HL-60 (cell line): ENCODE measurements at regions not wholly inside any gene's neighbourhood (a gene's known extent, or its start where the extent isn't known, plus 50 kb on each side); places are given as distances from the start of the nearest gene placed in this dataset.

ENCODE experiments used
- DNase-seq, 2 experiments: peaks; one replicate each; pipeline ENCODE4 v3.0.0-alpha.2; 2010 to 2020; ENCODE audit warnings: low read depth in 1 of 2, low spot score in 1 of 2
- H3K27ac ChIP-seq: fragments of 250-450 bp; sonication (Bioruptor Pico); replicated peaks from 2 replicates; pipeline ENCODE4 v1.5.1; 2020; ENCODE audit warnings: mild to moderate bottlenecking, moderate library complexity
- H3K27me3 ChIP-seq: fragments of 250-450 bp; sonication (Bioruptor Pico); 2 replicates; pipeline ENCODE4 v1.5.1; 2021; ENCODE audit warnings: mild to moderate bottlenecking, moderate library complexity; ENCODE audit not compliant: insufficient read depth, poor library complexity, severe bottlenecking
- H3K4me3 ChIP-seq: replicated peaks from 2 replicates; pipeline ENCODE4 v1.5.1; 2011; ENCODE audit warnings: mild to moderate bottlenecking, control low read depth, low read length; ENCODE audit not compliant: insufficient read depth
- CTCF ChIP-seq: IDR thresholded peaks from one replicate; pipeline ENCODE4 v1.5.1; 2011; ENCODE audit warnings: low read length, control low read depth, inconsistent platforms; ENCODE audit not compliant: insufficient read depth
- GABPA ChIP-seq: IDR thresholded peaks from 2 replicates; pipeline ENCODE4 v1.6.1; 2012; ENCODE audit warnings: low read depth
- POLR2AphosphoS5 ChIP-seq: IDR thresholded peaks from 2 replicates; pipeline ENCODE4 v1.6.1; 2012; ENCODE audit warnings: low read depth
- REST ChIP-seq: IDR thresholded peaks from 2 replicates; pipeline ENCODE4 v1.6.1; 2012; ENCODE audit warnings: low read depth; ENCODE audit not compliant: insufficient replicate concordance
- SPI1 ChIP-seq: IDR thresholded peaks from 2 replicates; pipeline ENCODE4 v1.6.1; 2012; ENCODE audit warnings: low read depth, mild to moderate bottlenecking, borderline replicate concordance

GRCh38 chr3:153657046-153657445, 464.1 kb upstream of the ARHGEF26 start:
- no peak for DNase-seq
- TF ChIP-seq SPI1 = no peak
- H3K27ac ChIP-seq = no peak overlapping the region
- no peaks in the 10 kb centered on the region for H3K27me3 ChIP-seq
- no peak overlapping the region for H3K4me3 ChIP-seq

GRCh38 chr3:153657461-153657860, 463.7 kb upstream of the ARHGEF26 start:
- TF ChIP-seq POLR2AphosphoS5 (no peak), GABPA (no peak), CTCF (no peak), REST (no peak), SPI1 (no peak)
- H3K27me3 ChIP-seq = no peaks in the 10 kb centered on the region
- no peak overlapping the region for H3K27ac ChIP-seq
- no peak for DNase-seq
- H3K4me3 ChIP-seq = no peak overlapping the region

GRCh38 chr3:153658136-153658535, 463.1 kb upstream of the ARHGEF26 start:
- TF ChIP-seq POLR2AphosphoS5 (no peak), GABPA (no peak), SPI1 (no peak), CTCF (no peak), REST (no peak)
- Histone ChIP-seq H3K27me3 (no peaks in the 10 kb centered on the region), H3K27ac (no peak overlapping the region), H3K4me3 (no peak overlapping the region)
- no peak for DNase-seq

GRCh38 chr3:153666991-153667740, 454.0 kb upstream of the ARHGEF26 start:
- DNase-seq = no peak
- no peak overlapping the region for H3K4me3 ChIP-seq
- H3K27ac ChIP-seq = no peak overlapping the region
- no peaks in the 10 kb centered on the region for H3K27me3 ChIP-seq
- no peak for TF ChIP-seq GABPA
- TF ChIP-seq REST = no peak
- no peak for TF ChIP-seq SPI1
- TF ChIP-seq POLR2AphosphoS5 = no peak
- TF ChIP-seq CTCF = no peak
